Gastrocnemius medialis (tissue), 4 donors: ENCODE measurements at regions not wholly inside any gene's neighbourhood (a gene's known extent, or its start where the extent isn't known, plus 50 kb on each side); places are given as distances from the start of the nearest gene placed in this dataset.
"Not testable (repeated sequence)": the region's sequence is repeated elsewhere in the genome, so short reads cannot be mapped to it uniquely, and the experiment has no call there.

ENCODE experiments used
- POLR2A ChIP-seq, 2 donors: fragments of 450-650 bp; IDR thresholded peaks; one replicate each; pipeline ENCODE4 v1.6.1; 2017; ENCODE audit warnings: antibody characterized with exemption in 2 of 2, mild to moderate bottlenecking in 2 of 2, moderate library complexity in 2 of 2
- TF ChIP-seq, protein P1 (sequence below), 5 experiments: fragments of 450-650 bp in 3 of 5; fragments of 200-600 bp in 2 of 5; sonication (generic) in 2 of 5; IDR thresholded peaks in 4 of 5; conservative IDR thresholded peaks in 1 of 5; 1 replicate in 4 of 5; 2 replicates in 1 of 5; pipeline ENCODE4 v1.5.1; 2016 to 2019; ENCODE audit warnings: antibody characterized with exemption in 5 of 5, mild to moderate bottlenecking in 3 of 5, moderate library complexity in 3 of 5

DNA sequence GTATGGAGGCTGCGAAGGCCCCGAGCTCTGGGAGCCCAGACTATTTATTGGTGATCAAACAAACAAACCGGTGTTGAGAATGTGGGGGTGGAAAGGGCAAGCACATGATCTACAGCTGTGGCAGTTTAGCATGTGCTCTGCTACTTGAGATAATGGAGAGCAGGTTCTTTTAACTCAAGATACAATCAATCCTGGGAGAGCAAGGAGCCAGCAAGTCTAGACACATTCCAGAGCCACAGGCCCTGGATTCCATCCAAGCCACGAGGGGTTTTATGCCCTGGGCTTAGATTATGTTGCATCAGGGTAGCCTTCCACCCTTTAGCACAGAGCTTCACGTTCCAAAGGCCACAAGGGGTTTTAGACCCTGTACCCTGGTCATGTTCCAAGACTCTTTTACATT lies 355.9 kb upstream of the ARID1B start:
- TF ChIP-seq, protein P1, sequence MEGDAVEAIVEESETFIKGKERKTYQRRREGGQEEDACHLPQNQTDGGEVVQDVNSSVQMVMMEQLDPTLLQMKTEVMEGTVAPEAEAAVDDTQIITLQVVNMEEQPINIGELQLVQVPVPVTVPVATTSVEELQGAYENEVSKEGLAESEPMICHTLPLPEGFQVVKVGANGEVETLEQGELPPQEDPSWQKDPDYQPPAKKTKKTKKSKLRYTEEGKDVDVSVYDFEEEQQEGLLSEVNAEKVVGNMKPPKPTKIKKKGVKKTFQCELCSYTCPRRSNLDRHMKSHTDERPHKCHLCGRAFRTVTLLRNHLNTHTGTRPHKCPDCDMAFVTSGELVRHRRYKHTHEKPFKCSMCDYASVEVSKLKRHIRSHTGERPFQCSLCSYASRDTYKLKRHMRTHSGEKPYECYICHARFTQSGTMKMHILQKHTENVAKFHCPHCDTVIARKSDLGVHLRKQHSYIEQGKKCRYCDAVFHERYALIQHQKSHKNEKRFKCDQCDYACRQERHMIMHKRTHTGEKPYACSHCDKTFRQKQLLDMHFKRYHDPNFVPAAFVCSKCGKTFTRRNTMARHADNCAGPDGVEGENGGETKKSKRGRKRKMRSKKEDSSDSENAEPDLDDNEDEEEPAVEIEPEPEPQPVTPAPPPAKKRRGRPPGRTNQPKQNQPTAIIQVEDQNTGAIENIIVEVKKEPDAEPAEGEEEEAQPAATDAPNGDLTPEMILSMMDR (IDR thresholded peaks at IDR 0.05 in 4 of 5, conservative IDR thresholded peaks at IDR 0.05 in 1 of 5), result not testable (repeated sequence)
- TF ChIP-seq POLR2A (IDR thresholded peaks at IDR 0.05), result not testable (repeated sequence)
